GM21381 (cell line): ENCODE measurements at regions not wholly inside any gene's neighbourhood (a gene's known extent, or its start where the extent isn't known, plus 50 kb on each side); places are given as distances from the start of the nearest gene placed in this dataset.
"Not testable (repeated sequence)": the region's sequence is repeated elsewhere in the genome, so short reads cannot be mapped to it uniquely, and the experiment has no call there.

Experiments used
- ATAC-seq: cut with Tn5 transposase; IDR thresholded peaks from one replicate; pipeline ENCODE4 v1.9.1; 2021; ENCODE audit warnings: mild to moderate bottlenecking, moderate library complexity; ENCODE audit not compliant: unreplicated experiment

GRCh38 chr12:25341877-25342276 lies 91.1 kb upstream of the KRAS start:
- ATAC-seq, result not testable (repeated sequence)

- ATAC-seq, result no peak
These were observed 87.2 kb upstream of the KRAS start for GRCh38 chr12:25337916-25338315.

- ATAC-seq, result peak; percentile 80
These were observed 81.4 kb upstream of the KRAS start for GRCh38 chr12:25332143-25332542.

- no peak for ATAC-seq
These were observed 77.5 kb upstream of the KRAS start for GRCh38 chr12:25328072-25328712.

GRCh38 chr12:25327321-25327720 lies 76.6 kb upstream of the KRAS start:
- no peak for ATAC-seq

GRCh38 chr12:25326326-25326725 lies 75.6 kb upstream of the KRAS start:
- no peak for ATAC-seq

GRCh38 chr12:25324861-25325260 lies 74.1 kb upstream of the KRAS start:
- ATAC-seq, result no peak

- no peak for ATAC-seq
These were observed 72.9 kb upstream of the KRAS start for GRCh38 chr12:25323581-25323982.

- ATAC-seq, result no peak
These were observed 72.3 kb upstream of the KRAS start for GRCh38 chr12:25322918-25323531.

- ATAC-seq, result no peak
These were observed 71.6 kb upstream of the KRAS start for GRCh38 chr12:25322351-25322750.

- no peak for ATAC-seq
These were observed 71.0 kb upstream of the KRAS start for GRCh38 chr12:25321772-25322171.

- peak; percentile 67 for ATAC-seq
These were observed 69.6 kb upstream of the KRAS start for GRCh38 chr12:25320123-25321006.

GRCh38 chr12:25319233-25319984 lies 68.7 kb upstream of the KRAS start:
- peak; percentile 15 for ATAC-seq

GRCh38 chr12:25317553-25317952 lies 66.8 kb upstream of the KRAS start:
- ATAC-seq, result no peak

GRCh38 chr12:25315388-25315787 lies 64.7 kb upstream of the KRAS start:
- no peak for ATAC-seq

- ATAC-seq, result not testable (repeated sequence)
These were observed 62.7 kb upstream of the KRAS start for GRCh38 chr12:25313266-25313990.

- ATAC-seq, result no peak
These were observed 60.8 kb upstream of the KRAS start for GRCh38 chr12:25311506-25311905.

- not testable (repeated sequence) for ATAC-seq
These were observed 59.3 kb upstream of the KRAS start for GRCh38 chr12:25310071-25310470.

- ATAC-seq, result no peak
These were observed 58.0 kb upstream of the KRAS start for GRCh38 chr12:25308756-25309155.

GRCh38 chr12:25307818-25308217 lies 57.1 kb upstream of the KRAS start:
- no peak for ATAC-seq
